DMS114 treated with DMSO at 0.1 percent for 48 hours (cell line): ENCODE measurements at regions not wholly inside any gene's neighbourhood (a gene's known extent, or its start where the extent isn't known, plus 50 kb on each side); places are given as distances from the start of the nearest gene placed in this dataset.
"Not testable (repeated sequence)": the region's sequence is repeated elsewhere in the genome, so short reads cannot be mapped to it uniquely, and the experiment has no call there.

Experiments
- DNase-seq: peaks from one replicate; lab custom pipeline; 2025; ENCODE audit not compliant: unreplicated experiment; lab: John Stamatoyannopoulos, UW

- no peak for DNase-seq
These were observed 75.3 kb upstream of the SYT10 start for GRCh38 chr12:33514893-33515292.

- DNase-seq = no peak
These were observed 79.9 kb upstream of the SYT10 start for GRCh38 chr12:33519566-33519965.

GRCh38 chr12:33520505-33521302 lies 81.1 kb upstream of the SYT10 start:
- not testable (repeated sequence) for DNase-seq

- no peak for DNase-seq
These were observed 89.4 kb upstream of the SYT10 start for GRCh38 chr12:33529031-33529430.

GRCh38 chr12:33529810-33530209 lies 90.2 kb upstream of the SYT10 start:
- no peak for DNase-seq

- no peak for DNase-seq
These were observed 91.6 kb upstream of the SYT10 start for GRCh38 chr12:33531261-33531660.

GRCh38 chr12:33533527-33533926 lies 93.9 kb upstream of the SYT10 start:
- DNase-seq = no peak

- no peak for DNase-seq
These were observed 96.8 kb upstream of the SYT10 start for GRCh38 chr12:33536431-33536830.

- DNase-seq = no peak
These were observed 106.4 kb upstream of the SYT10 start for GRCh38 chr12:33546004-33546403.

- DNase-seq = no peak
These were observed 107.5 kb upstream of the SYT10 start for GRCh38 chr12:33547084-33547483.

GRCh38 chr12:33550214-33550613 lies 110.6 kb upstream of the SYT10 start:
- DNase-seq = not testable (repeated sequence)

- DNase-seq = no peak
These were observed 111.4 kb upstream of the SYT10 start for GRCh38 chr12:33551006-33551405.

GRCh38 chr12:33555128-33555527 lies 115.5 kb upstream of the SYT10 start:
- no peak for DNase-seq

GRCh38 chr12:33560653-33561208 lies 121.1 kb upstream of the SYT10 start:
- DNase-seq = no peak

GRCh38 chr12:33562401-33562800 lies 122.8 kb upstream of the SYT10 start:
- no peak for DNase-seq

- DNase-seq = no peak
These were observed 126.8 kb upstream of the SYT10 start for GRCh38 chr12:33566403-33566802.

GRCh38 chr12:33575346-33575745 lies 135.7 kb upstream of the SYT10 start:
- no peak for DNase-seq

- no peak for DNase-seq
These were observed 142.0 kb upstream of the SYT10 start for GRCh38 chr12:33581613-33582122.

GRCh38 chr12:33586576-33586975 lies 147.0 kb upstream of the SYT10 start:
- no peak for DNase-seq

GRCh38 chr12:33587354-33587753 lies 147.7 kb upstream of the SYT10 start:
- no peak for DNase-seq

- no peak for DNase-seq
These were observed 148.4 kb upstream of the SYT10 start for GRCh38 chr12:33587784-33588712.
